GM21381 (cell line): ENCODE measurements at regions not wholly inside any gene's neighbourhood (a gene's known extent, or its start where the extent isn't known, plus 50 kb on each side); places are given as distances from the start of the nearest gene placed in this dataset.
A peak's percentile ranks its signal among the peaks of the same experiment; 100 is the strongest.

Experiments used
- ATAC-seq: cut with Tn5 transposase; IDR thresholded peaks from one replicate; pipeline ENCODE4 v1.9.1; 2021; ENCODE audit warnings: mild to moderate bottlenecking, moderate library complexity; ENCODE audit not compliant: unreplicated experiment

DNA sequence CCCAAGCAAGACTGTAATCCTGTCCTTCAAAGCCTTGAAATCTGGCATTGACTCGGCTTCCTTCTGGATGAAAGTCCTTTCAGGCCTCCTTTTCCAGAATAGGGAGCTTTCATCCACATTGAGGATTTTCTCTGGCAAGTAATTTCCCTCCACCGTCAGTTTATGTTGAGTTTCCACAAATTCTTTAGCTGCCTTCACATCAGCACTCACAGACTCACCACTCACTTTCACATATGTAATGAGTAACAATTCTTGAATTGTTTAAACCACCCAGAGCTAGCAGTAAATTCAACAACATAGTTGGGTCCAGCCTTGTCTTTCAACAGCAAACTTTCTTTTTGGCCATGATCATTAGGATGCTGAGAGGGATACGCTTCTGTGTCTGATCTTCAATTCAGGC, 84.3 kb upstream of the PRDM11 start:
- ATAC-seq, result no peak

DNA sequence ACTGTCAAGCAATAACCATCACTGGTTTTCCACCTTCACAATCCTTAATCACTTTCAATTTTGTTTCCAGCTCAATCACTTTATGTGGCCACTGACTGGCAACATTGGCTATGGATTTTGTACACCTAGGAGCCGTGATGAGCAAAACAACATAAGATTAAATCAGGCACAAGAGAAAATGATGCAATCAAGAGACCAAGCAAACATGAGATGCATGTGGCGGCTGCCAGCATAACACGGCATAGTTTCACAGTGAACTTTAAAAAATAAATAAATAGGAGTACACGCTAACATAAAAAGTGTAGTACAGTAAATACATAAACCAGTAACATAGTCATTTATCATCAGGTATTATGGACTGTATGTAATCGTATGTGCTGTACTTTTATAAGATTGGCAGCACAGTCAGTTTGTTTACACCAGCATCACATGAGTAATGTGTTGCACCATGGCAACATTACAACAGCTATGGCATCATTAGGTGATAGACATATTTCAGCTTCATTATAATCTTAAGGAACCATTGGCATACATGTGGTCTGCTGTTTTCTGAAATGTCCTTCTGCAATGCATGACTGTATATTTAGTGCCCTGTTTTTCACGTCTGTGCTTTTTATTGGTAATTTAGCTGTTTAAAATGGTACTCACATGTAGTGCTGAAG, 83.3 kb upstream of the PRDM11 start:
- ATAC-seq, result no peak

DNA sequence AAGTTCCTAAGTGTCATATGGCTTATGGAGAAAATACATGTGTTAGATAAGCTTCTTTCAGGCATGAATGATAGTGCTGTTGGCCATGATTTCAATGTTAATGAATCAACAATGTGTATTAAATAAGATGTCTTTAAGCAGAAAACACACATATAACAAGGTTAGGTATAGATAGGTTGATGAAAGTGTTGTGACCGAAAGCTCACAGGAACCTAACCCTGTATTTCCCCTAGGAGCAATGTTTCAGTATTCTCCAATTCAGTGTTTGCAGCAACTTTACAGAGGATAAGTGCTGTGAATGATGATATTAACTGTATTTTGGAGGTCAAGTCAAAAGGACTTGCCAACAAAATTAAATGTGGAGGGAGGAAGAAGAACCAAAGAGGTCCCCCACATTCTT, 82.8 kb upstream of the PRDM11 start:
- no peak for ATAC-seq

DNA sequence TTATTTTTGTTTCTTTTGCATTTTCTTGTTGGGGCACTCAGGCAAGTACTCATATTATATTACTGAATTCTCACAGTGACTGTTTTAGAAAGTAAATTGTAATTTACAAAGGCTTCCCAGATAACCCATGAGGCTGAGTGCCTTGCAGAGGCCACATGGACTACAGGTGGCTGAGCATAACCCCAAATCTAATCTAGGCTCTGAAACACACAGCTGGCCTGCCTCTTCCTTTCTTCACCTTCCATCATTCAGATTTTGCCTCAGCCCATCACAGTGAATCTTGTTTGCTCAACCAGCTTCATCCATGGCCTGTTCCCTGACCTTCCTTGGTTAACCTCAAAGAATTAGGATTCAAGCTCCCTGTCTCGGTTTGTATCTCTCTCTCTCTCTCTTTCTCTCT, 78.5 kb upstream of the PRDM11 start:
- no peak for ATAC-seq

DNA sequence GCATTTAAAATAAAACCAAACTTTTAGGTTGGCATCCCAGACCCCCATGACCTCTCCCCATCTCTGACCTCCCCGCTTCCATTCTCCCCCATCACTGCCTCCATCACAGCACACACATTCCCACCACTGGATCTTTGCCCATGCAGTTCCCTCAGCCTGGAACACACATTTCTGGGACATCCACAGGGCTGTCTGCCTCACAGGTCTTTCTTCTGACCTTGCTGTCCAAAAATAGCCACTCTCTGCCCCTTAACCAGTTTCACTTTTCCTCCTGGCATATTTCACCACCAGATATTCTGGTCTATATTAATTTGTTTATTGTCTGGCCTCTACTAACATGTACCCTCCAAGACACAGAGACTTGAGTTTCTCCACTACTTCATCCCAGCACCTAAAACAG, 75.2 kb upstream of the PRDM11 start:
- no peak for ATAC-seq

DNA sequence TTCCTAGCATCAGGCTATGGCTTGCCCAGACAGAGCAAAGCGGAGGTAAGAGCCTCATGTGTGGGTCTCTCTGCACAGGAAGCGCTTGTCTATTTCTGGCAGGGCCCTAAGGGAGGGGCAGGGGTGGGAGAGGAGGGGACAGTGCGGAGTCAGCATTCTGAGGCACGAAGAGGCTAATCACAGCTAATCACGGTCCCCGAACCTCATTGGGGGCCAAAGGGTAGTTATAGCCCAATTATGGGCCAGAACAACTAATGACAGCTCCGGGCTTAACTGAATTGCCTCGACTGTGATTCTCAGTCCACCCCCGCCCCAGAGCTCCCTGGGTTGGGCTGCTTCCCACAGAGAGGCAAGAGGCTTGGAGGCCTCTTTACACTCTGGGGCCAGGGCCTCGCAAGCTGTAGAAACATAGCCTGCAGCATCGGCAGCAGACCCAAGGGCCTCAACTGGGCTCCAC, 72.7 kb upstream of the PRDM11 start:
- ATAC-seq, result no peak

DNA sequence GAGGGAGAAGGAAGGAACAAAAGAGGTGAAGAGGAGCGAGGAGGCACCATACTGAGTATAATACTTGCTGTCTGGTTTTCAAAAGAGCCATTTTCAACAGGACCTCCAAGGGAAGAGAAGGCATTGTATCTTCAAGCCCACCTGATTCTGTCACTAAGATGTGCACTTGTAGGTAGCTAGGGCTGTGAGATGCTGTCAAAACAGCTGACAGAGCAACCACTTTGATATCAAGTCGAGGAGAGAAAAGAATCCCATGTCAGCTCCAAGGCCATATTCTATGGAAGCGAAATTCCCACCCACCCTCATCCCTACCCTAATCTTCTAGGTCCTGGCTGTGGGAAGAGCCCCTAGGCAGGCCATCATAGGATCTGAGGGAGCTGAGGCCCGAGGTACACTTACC, 70.9 kb upstream of the PRDM11 start:
- no peak for ATAC-seq

DNA sequence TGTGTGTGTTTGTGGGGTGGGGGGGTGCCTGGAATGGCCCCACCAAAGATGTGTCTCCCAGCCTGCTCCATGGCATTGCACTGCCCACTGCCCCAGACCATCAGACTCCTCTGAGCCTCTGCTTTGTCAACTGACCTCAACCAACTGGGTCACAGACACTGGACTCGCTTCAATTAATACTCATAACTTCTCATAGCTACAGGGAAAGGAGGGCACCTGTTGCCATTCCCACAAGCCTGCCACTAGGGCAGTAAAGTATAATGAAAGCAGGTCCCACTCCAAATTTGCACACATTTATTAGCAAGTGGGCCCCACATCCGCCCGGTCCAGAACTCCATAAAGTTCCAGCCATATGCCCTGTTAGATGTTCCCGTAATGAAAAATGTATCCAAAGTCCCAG, 70.5 kb upstream of the PRDM11 start:
- no peak for ATAC-seq

DNA sequence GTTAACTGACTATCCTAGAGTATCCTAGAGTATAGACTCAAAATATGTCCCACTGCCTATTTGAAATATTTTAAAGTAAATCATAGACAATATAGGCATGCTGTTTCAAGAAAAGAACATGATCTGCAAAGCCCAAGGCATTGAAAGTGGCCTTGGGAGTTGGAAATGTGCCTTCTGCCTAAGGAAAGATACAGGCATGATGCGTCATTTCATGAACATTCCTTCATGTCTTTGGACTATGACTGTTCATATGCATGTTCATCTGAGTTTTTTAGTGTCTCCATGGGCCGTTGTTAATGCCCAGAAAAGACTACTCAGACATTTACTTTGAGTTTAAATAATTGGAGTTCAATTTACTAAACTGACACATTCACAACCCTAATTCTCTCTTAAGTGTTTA, 69.7 kb upstream of the PRDM11 start:
- no peak for ATAC-seq

DNA sequence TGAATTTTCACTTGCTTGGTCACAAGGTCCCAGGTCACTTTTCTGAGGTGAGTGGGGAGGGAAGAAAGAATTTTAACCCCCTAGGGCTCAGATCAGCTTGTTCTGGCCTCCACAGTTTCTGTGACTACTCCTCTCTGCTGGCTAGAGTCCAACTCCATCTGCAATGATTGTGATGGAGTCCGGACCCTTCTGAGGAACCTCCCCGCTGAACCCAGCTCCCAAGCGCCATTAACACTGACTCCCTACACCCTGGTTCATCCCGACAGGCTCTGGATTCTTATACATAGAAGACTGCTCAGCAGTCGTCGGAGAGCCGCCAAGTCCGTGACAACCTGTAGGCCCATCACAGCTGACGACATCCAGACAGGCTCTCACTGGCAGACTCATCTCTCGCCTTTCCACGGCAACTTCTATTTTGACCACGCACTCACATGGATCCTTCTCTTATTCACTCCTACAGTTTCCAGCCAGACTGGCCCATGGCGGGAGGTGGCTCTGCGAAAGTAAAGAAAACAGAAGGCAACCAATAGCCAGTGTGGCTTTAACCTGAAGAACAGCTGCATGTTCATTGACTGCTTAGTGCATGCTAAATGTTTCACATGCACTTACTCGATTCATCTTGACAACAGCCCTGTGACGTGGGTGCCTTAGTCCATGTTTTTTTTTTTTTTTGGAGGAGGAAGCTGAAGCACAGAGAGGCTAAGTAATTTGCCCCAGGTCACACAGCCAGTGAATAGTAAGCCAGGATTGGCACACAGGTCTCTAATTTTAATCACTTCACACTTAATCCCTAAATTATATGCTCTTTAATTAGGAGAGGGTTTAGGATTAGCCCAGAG, 68.0 kb upstream of the PRDM11 start:
- ATAC-seq, result no peak

DNA sequence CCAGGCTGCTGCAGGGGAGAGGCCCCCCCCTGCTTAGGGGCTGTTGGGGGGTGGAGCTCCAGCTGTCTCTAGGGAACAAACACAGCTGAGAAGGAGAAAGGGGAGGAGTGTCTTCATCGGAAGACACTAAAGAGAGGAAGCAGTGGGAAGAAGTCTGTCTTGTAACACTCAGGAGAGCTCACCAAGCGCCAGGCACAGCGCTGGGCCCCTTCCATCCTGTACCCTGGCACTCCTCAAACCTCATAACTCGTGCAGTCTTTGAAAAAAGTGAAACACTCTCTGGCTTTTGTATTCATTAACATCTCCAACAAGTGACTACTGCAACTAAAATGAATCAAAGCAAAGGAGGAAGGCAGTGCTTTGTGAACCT, 67.4 kb upstream of the PRDM11 start:
- no peak for ATAC-seq

DNA sequence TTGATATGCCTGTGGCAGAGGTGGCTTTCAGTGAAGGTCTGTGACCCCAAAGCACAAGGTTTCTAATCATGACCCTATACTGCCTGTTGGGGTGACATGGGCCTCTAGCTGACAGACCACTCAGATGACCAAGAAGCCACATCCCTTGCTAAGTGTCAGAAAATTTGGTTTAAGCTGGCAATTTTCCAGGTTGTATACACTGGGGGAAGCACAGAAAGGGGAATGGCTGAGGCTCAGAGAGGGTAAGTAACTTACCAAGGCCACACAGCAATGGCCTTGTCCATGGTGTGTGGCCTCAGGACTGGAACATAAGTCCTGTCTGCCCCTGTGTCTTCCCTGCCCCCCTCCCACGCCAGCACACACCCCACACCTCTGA, 66.9 kb upstream of the PRDM11 start:
- no peak for ATAC-seq

DNA sequence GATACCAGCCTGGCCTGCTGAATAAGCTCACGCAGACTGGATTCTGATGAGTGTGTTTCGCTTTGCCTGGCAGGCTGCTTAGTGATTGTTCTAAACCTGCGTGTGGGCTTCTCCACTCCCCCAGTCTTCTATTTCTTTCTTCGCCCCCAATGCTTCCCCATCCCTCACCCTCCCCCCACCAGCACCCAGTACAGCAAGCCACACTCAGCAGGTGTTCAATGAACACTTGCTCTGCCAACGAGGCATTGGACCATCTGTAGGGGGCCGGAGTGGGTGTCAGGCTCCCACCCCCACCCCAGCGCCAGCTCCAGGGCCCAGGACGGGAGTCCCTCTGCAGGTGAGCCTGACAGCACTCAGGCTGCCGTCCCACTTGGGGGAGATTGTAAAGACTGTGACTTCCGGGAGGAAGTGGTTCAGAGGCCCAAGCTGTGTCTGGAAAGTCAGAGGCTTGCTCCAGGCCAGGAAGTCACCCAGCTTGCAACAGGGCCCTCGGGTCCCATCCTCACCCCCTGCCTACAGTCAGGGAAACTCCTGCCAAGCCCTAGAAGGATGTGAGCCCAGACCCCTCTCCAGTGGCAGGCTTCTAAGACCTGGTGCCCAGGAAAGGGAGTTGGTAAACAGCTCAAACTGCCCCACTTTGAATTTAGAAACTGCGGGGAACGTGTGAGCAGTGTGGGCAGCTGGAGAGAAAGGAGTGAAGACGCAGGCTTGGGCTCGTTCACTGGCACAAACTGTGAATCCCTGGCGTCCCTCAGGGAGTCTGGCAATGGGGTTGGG, 66.3 kb upstream of the PRDM11 start:
- peak; percentile 66 for ATAC-seq

DNA sequence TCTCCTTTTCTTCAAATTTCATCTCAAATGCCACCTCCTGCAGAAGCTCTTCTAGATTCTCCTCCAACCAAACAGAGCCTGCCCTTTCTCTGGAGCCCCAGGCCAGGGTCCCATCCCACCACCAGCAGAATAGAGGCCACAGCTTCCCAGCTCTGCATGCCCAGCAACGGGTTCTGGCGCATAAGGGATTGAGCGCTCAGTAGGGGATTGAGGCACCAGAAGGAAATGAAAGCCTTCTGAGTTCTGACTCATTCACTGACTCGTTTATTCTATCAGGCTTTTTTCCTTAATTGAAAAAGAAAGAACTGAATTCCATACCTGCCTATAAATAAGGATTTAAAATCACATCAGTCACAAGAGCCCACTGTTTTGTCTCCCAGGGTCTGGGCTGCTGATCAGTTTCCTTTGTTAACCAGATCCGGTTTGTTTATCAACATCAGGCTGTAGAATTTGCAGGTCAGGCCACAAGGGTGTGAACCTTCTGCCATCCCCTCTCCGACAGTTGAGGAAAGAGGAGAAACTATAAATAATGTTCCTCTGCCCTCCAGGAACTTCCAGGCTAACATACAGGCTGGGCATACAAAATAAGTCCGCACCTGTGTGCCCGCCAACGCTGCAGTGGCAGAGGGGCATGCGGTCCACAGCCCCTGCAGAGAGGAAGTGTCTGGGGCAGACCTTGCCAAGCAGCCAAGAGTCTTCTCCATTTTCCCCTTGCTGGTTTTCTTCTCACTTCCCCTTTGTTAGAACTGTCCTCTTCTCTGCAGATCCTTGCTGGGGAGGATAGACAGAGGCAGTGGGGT, 63.5 kb upstream of the PRDM11 start:
- no peak for ATAC-seq

DNA sequence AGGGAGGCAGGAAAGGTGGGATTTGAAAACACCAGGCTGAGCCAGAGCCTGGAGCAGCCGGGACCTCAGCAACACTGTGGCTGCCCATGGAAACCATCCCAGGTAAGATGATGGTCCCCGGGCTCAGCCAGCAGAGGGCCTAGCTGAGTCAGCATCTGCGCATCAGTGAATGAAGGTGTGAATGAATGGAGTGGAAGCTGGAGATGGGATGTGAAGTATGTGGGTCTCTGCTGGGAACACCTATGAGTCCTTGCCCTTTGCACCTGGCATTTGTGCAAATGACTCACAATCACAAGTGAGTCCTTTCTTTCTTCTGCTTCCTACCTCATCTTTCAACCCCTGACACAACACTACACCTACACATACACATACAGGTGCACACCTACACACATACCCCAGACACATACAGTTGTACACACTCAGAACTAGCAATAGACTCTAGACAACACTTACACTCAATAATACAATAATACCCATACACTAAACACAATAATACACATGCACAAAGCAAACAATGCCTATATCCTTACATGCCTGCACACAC, 62.8 kb upstream of the PRDM11 start:
- no peak for ATAC-seq

DNA sequence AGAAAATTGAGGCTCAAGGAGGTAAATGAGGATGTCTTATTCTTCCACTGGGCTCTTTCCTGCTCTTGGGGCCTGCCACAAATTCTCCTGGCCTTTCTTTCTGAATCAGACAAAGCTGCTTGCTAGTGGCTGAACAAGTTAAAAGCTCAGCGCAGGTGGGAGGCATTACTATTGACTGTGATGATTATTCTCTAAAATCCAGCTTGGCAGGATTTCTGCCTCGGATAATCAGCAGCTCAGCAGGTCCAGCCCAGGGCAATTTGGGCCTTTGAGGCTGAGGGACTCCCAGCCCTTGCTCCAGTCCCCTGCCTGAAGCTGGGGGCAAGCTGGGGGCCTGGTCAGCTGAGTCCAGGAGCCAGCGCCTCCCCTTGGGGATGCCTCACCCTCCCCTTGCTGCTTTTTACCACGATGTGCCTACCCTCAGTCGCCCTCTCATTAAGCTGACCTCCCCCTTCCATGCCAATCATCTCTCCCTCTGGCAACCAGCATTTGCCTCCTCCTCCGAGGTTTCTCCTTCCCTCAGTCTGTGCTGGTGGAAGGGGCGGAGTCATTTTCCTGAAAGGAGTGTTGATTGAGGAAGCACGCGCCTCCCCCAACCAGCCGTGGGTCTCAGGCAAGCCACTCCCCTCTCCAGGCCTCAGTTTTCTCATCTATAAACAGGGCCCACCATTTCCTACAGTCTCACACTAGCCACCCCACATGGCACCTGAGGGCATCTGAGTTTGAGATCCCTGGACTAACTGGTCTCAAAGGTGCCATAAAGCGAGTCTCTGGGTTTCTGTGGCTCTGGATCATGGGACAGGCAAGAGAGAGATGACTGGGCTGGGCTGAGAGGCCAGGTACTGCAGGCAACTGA, 60.6 kb upstream of the PRDM11 start:
- ATAC-seq, result no peak

DNA sequence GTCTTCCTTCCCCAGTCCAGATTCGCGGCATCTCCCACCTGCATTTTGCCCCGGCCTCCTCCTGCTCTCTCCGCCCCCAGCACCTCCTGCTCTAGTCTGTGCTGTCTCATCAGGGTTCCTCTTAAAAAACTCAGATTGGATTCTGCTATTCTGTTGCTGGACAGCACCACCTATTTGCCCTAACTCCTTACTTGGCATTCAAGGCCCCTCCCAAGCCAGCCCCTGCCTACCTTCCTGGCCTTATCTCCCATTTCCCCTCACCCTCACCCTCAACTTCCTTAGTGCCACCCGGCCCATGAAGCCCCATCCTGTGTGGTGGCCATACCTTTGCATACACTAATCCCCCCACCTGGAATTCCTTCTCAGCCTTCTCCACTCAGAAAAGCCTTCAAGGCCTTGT, 59.9 kb upstream of the PRDM11 start:
- ATAC-seq, result no peak

DNA sequence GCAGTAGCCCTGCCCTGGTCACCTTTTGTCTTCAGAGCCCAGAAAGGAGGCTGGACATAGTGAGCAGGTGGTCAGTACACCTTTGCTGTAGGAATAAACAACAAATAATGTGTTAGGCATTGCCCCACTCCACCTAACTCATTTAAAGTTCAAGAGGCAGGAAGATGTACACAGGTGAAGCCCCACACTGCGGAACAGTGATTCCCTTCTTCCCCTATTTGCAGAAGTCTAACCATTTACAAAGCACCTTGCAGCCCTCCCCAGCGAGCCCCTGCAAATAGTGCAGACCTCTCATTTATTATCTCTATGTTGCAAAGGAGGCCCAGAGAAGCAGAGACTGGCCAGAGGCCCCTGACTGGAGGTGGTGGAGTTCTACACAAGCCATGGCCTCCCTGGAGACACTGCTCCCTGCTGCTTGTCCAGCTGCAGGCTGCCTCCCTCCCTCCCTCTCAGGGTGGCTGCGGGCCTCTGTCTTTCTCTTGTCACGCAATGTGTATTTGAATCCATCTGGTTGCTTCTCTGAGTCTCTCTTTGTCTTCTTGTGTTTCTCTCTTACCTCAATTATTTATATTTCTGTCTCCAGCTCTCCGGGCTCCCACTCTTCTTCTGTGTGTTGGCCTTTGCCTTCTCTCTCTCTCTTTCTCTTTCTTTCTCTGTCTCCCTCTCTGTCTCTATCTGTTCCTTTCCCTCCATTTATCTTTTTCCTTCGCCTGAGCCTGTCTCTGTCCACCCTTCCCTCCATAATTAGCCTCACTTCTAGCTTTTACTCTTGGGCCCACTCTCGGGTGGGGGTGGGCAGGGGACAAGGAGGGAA, 59.1 kb upstream of the PRDM11 start:
- ATAC-seq, result no peak

DNA sequence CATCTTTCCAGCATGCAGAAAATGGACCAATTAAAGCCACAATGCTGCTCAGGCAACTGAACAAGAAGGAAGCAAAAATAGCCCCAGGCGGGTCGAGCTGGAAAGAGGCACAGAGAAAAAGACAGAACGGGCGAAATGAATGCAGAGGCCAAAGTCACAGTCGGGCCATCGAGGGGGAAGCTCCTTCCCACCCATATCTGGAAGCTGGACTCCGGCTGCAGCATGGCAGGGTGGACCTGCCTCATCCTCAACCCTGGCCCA, 58.6 kb upstream of the PRDM11 start:
- ATAC-seq, result no peak
